ENCODE measurements at regions not wholly inside any gene's neighbourhood (a gene's known extent, or its start where the extent isn't known, plus 50 kb on each side); places are given as distances from the start of the nearest gene placed in this dataset.

GRCh38 chr4:104411502-104411901 lies 83.2 kb downstream of the CXXC4 start:
- no peak overlapping the region for H3K4me3 ChIP-seq
- ATAC-seq, result no peak
- no peak for TF ChIP-seq CTCF (IDR thresholded peaks at IDR 0.05)
- no peaks in the 10 kb centered on the region for H3K4me1 ChIP-seq
- WGBS (ENCODE audit: insufficient coverage, low coverage, low lambda C conversion rate, missing lambda C conversion rate), result 100% methylated on average over 2 of the region's 2 CpGs
- intact Hi-C loops (cut with DNase I), result no loop called here
- no peaks in the 10 kb centered on the region for H3K27me3 ChIP-seq
- H3K9me3 ChIP-seq, result no peaks in the 10 kb centered on the region
- DNase-seq, result no peak
- H3K27ac ChIP-seq, result no peak overlapping the region
- no peaks in the 10 kb centered on the region for H3K36me3 ChIP-seq

- intact Hi-C loops (cut with DNase I), result no loop called here
- H3K27me3 ChIP-seq, result no peaks in the 10 kb centered on the region
- no peak for DNase-seq
- H3K4me3 ChIP-seq, result no peak overlapping the region
- TF ChIP-seq CTCF (IDR thresholded peaks at IDR 0.05), result no peak
- TF ChIP-seq POLR2A (IDR thresholded peaks at IDR 0.05), result no peak
- 38% methylated on average over 2 of the region's 2 CpGs for WGBS (ENCODE audit: insufficient coverage, low coverage, low lambda C conversion rate, missing lambda C conversion rate)
- no peak overlapping the region for H3K27ac ChIP-seq
- H3K36me3 ChIP-seq, result no peaks in the 10 kb centered on the region
- H3K9me3 ChIP-seq, result no peaks in the 10 kb centered on the region
- H3K4me1 ChIP-seq, result no peaks in the 10 kb centered on the region
- ATAC-seq, result no peak
Measured at GRCh38 chr4:104408878-104409277, 85.8 kb downstream of the CXXC4 start.

GRCh38 chr4:104404361-104404760 lies 90.3 kb downstream of the CXXC4 start:
- ATAC-seq, result no peak
- no peaks in the 10 kb centered on the region for H3K27me3 ChIP-seq
- 81% methylated on average over 6 of the region's 6 CpGs for WGBS (ENCODE audit: insufficient coverage, low coverage, low lambda C conversion rate, missing lambda C conversion rate)

GRCh38 chr4:104395168-104395614 lies 99.5 kb downstream of the CXXC4 start:
- Histone ChIP-seq H3K9me3 (no peaks in the 10 kb centered on the region), H3K4me3 (no peak overlapping the region), H3K27me3 (no peaks in the 10 kb centered on the region), H3K4me1 (no peaks in the 10 kb centered on the region), H3K36me3 (no peaks in the 10 kb centered on the region), H3K27ac (no peak overlapping the region)
- no peak for TF ChIP-seq POLR2A (IDR thresholded peaks at IDR 0.05)
- no peak for TF ChIP-seq CTCF (IDR thresholded peaks at IDR 0.05)
- ATAC-seq (no peak), DNase-seq (no peak)
- intact Hi-C loops (cut with DNase I), result no loop called here
- WGBS (ENCODE audit: insufficient coverage, low coverage, low lambda C conversion rate, missing lambda C conversion rate), result 50% methylated on average over 5 of the region's 5 CpGs

More at GRCh38 chr4:104404361-104404760, 90.3 kb downstream of the CXXC4 start:
- Histone ChIP-seq H3K4me3 (no peak overlapping the region), H3K4me1 (no peaks in the 10 kb centered on the region), H3K9me3 (no peaks in the 10 kb centered on the region), H3K27ac (no peak overlapping the region), H3K36me3 (no peaks in the 10 kb centered on the region)
- intact Hi-C loops (cut with DNase I), result no loop called here
- TF ChIP-seq POLR2A (IDR thresholded peaks at IDR 0.05) (no peak), CTCF (IDR thresholded peaks at IDR 0.05) (no peak)
- DNase-seq, result no peak
